ENCODE measurements at regions not wholly inside any gene's neighbourhood (a gene's known extent, or its start where the extent isn't known, plus 50 kb on each side); places are given as distances from the start of the nearest gene placed in this dataset.

- H3K27me3 ChIP-seq (ENCODE audit: control insufficient read depth in 3 of 3, insufficient read depth in 3 of 3, low read length in 2 of 3) = no peaks in the 10 kb centered on the region
- WGBS, 2 donors = 91 to 93% methylated on average over 2 of the region's 2 CpGs
- peaks cover 0 to 7% (median 4%) of the 10 kb centered on the region in 5 donors for H3K4me1 ChIP-seq (ENCODE audit: control insufficient read depth in 5 of 5, insufficient read depth in 5 of 5, low read length in 5 of 5)
- DNase-seq = no peak
- no peak for TF ChIP-seq CTCF (IDR thresholded peaks at IDR 0.05; ENCODE audit: control extremely low read depth, extremely low read depth)
- no peaks in the 10 kb centered on the region for H3K9me3 ChIP-seq (ENCODE audit: control insufficient read depth in 4 of 4, insufficient read depth in 3 of 4, low read length in 3 of 4)
- no peak overlapping the region for H3K9ac ChIP-seq (ENCODE audit: insufficient read depth in 1 of 2, low read length in 2 of 2)
- H3K27ac ChIP-seq (ENCODE audit: low read depth in 1 of 2, low read length in 1 of 2) = no peak overlapping the region
- no peak overlapping the region for H3K4me3 ChIP-seq
- H3K36me3 ChIP-seq (ENCODE audit: control insufficient read depth in 4 of 4, insufficient read depth in 4 of 4, low read length in 4 of 4) = no peaks in the 10 kb centered on the region
- no peak for ATAC-seq (ENCODE audit: insufficient read depth, low FRiP score)
Measured at GRCh38 chr4:123342498-123342897, 54.1 kb upstream of the SPRY1 start.

GRCh38 chr4:123343400-123344041 lies 53.1 kb upstream of the SPRY1 start:
- no peak for DNase-seq
- TF ChIP-seq CTCF (IDR thresholded peaks at IDR 0.05; ENCODE audit: control extremely low read depth, extremely low read depth) = no peak
- no peaks in the 10 kb centered on the region for H3K36me3 ChIP-seq (ENCODE audit: control insufficient read depth in 4 of 4, insufficient read depth in 4 of 4, low read length in 4 of 4)
- H3K9me3 ChIP-seq (ENCODE audit: control insufficient read depth in 4 of 4, insufficient read depth in 3 of 4, low read length in 3 of 4) = no peaks in the 10 kb centered on the region
- peaks cover 0 to 7% (median 4%) of the 10 kb centered on the region in 5 donors for H3K4me1 ChIP-seq (ENCODE audit: control insufficient read depth in 5 of 5, insufficient read depth in 5 of 5, low read length in 5 of 5)
- ATAC-seq (ENCODE audit: insufficient read depth, low FRiP score) = no peak
- no peak overlapping the region for H3K9ac ChIP-seq (ENCODE audit: insufficient read depth in 1 of 2, low read length in 2 of 2)
- 87 to 88% methylated on average over 13 of the region's 13 CpGs for WGBS, 2 donors
- no peak overlapping the region for H3K4me3 ChIP-seq
- no peaks in the 10 kb centered on the region for H3K27me3 ChIP-seq (ENCODE audit: control insufficient read depth in 3 of 3, insufficient read depth in 3 of 3, low read length in 2 of 3)
- peak overlapping the region in 1 of 2 donors; percentile 12 for H3K27ac ChIP-seq (ENCODE audit: low read depth in 1 of 2, low read length in 1 of 2)

- DNase-seq (peak in 1 of 3 donors; percentile 36), ATAC-seq (ENCODE audit: insufficient read depth, low FRiP score) (no peak)
- Histone ChIP-seq H3K4me3 (no peak overlapping the region), H3K27me3 (ENCODE audit: control insufficient read depth in 3 of 3, insufficient read depth in 3 of 3, low read length in 2 of 3) (no peaks in the 10 kb centered on the region), H3K27ac (ENCODE audit: low read depth in 1 of 2, low read length in 1 of 2) (no peak overlapping the region), H3K4me1 (ENCODE audit: control insufficient read depth in 5 of 5, insufficient read depth in 5 of 5, low read length in 5 of 5) (peaks cover 0 to 7% (median 4%) of the 10 kb centered on the region in 5 donors), H3K36me3 (ENCODE audit: control insufficient read depth in 4 of 4, insufficient read depth in 4 of 4, low read length in 4 of 4) (no peaks in the 10 kb centered on the region), H3K9ac (ENCODE audit: insufficient read depth in 1 of 2, low read length in 2 of 2) (no peak overlapping the region), H3K9me3 (ENCODE audit: control insufficient read depth in 4 of 4, insufficient read depth in 3 of 4, low read length in 3 of 4) (no peaks in the 10 kb centered on the region)
- 81 to 89% methylated on average over 9 of the region's 9 CpGs for WGBS, 2 donors
- no peak for TF ChIP-seq CTCF (IDR thresholded peaks at IDR 0.05; ENCODE audit: control extremely low read depth, extremely low read depth)
Measured at GRCh38 chr4:123345137-123345934, 51.3 kb upstream of the SPRY1 start.
